Caco-2 (cell line): ENCODE measurements at regions not wholly inside any gene's neighbourhood (a gene's known extent, or its start where the extent isn't known, plus 50 kb on each side); places are given as distances from the start of the nearest gene placed in this dataset.

Source experiments
- BruUV-seq: library from RNA; stranded (reverse); fragments of 400-500 nt; replicated peaks from 2 replicates; lab custom pipeline; 2021; lab: Mats Ljungman, UMichigan
- CTCF ChIA-PET: fragments of 300-600 bp; sonication (Branson Sonifier 250); formaldehyde crosslinking; loops from one replicate; lab custom pipeline; 2022; ENCODE audit warnings: antibody characterized with exemption; lab: Charles Lee
- POLR2A ChIA-PET: fragments of 300-600 bp; sonication (Branson Sonifier 250); formaldehyde crosslinking; loops from one replicate; lab custom pipeline; 2022; ENCODE audit warnings: antibody characterized with exemption; lab: Charles Lee
- DNase-seq, 2 experiments: peaks; one replicate each; pipeline versions ENCODE4 v3.0.0 to v3.0.0-alpha.2; 2020 to 2022
- H3K27me3 ChIP-seq: replicated peaks from 2 replicates; pipeline ENCODE4 v1.6.0; 2011; ENCODE audit warnings: low read length; ENCODE audit not compliant: control insufficient read depth, insufficient read depth
- H3K36me3 ChIP-seq: 2 replicates; pipeline ENCODE4 v1.5.1; 2011; ENCODE audit warnings: low read length; ENCODE audit not compliant: control insufficient read depth, insufficient read depth
- H3K4me1 ChIP-seq: fragments of 250-450 bp; sonication (Bioruptor Pico); 2 replicates; pipeline ENCODE4 v1.5.1; 2020; ENCODE audit warnings: mild to moderate bottlenecking
- H3K4me3 ChIP-seq: 2 replicates; pipeline ENCODE4 v1.5.1; 2011; ENCODE audit warnings: low read depth, mild to moderate bottlenecking, control low read depth, low read length
- H3K9me3 ChIP-seq: fragments of 250-450 bp; sonication (Bioruptor Pico); 2 replicates; pipeline ENCODE4 v1.5.1; 2020; ENCODE audit warnings: mild to moderate bottlenecking, moderate library complexity
- H3K27ac Mint-ChIP-seq: one replicate; pipeline ENCODE4 v1.8.0; 2022; ENCODE audit warnings: mixed read lengths; ENCODE audit not compliant: unreplicated experiment
- H3K27me3 Mint-ChIP-seq: one replicate; pipeline ENCODE4 v1.8.0; 2022; ENCODE audit warnings: mixed read lengths; ENCODE audit not compliant: insufficient read depth, unreplicated experiment
- H3K36me3 Mint-ChIP-seq: one replicate; pipeline ENCODE4 v1.8.0; 2022; ENCODE audit warnings: mild to moderate bottlenecking, mixed read lengths; ENCODE audit not compliant: insufficient read depth, unreplicated experiment
- H3K4me1 Mint-ChIP-seq: one replicate; pipeline ENCODE4 v1.8.0; 2022; ENCODE audit warnings: low read depth, mixed read lengths; ENCODE audit not compliant: unreplicated experiment
- H3K4me3 Mint-ChIP-seq: one replicate; pipeline ENCODE4 v1.8.0; 2022; ENCODE audit warnings: mild to moderate bottlenecking, moderate library complexity, mixed read lengths; ENCODE audit not compliant: unreplicated experiment
- H3K9me3 Mint-ChIP-seq: one replicate; pipeline ENCODE4 v1.8.0; 2022; ENCODE audit warnings: mixed read lengths; ENCODE audit not compliant: unreplicated experiment
- CTCF ChIP-seq, 2 experiments: fragments of 200-600 bp in 1 of 2; IDR thresholded peaks; 1 replicate in 1 of 2; 2 replicates in 1 of 2; pipeline versions ENCODE4 v1.5.1 to v1.8.0; 2011 to 2022; ENCODE audit warnings: antibody characterized with exemption in 1 of 2, control low read depth in 1 of 2, inconsistent platforms in 1 of 2, low read depth in 1 of 2, low read length in 1 of 2, mild to moderate bottlenecking in 1 of 2, moderate library complexity in 1 of 2; ENCODE audit not compliant: insufficient read depth in 1 of 2, severe bottlenecking in 1 of 2, unreplicated experiment in 1 of 2
- intact Hi-C: fragments of 100-400 bp; cut with micrococcal nuclease; formaldehyde crosslinking; loops from one replicate; pipeline ENCODE4 v1.10.0; 2022; ENCODE audit not compliant: unreplicated experiment

GRCh38 chr4:79088946-79089691 is 149.9 kb upstream of the PAQR3 start:
- Mint-ChIP-seq H3K27ac (no peak overlapping the region), H3K9me3 (peaks cover 6% of the 10 kb centered on the region), H3K4me1 (no peaks in the 10 kb centered on the region), H3K4me3 (no peak overlapping the region), H3K36me3 (no peaks in the 10 kb centered on the region), H3K27me3 (peaks cover 12% of the 10 kb centered on the region)
- no TSS peak for BruUV-seq
- Histone ChIP-seq H3K4me3 (no peak overlapping the region), H3K36me3 (no peaks in the 10 kb centered on the region), H3K9me3 (no peaks in the 10 kb centered on the region), H3K27me3 (no peaks in the 10 kb centered on the region), H3K4me1 (no peaks in the 10 kb centered on the region)
- DNase-seq, result no peak
- POLR2A ChIA-PET, result no interaction called here
- no peak for TF ChIP-seq CTCF (IDR thresholded peaks at IDR 0.05; ENCODE audit: insufficient read depth in 1 of 2, low read depth in 1 of 2, low read length in 1 of 2, severe bottlenecking in 1 of 2, unreplicated experiment in 1 of 2)
- CTCF ChIA-PET, result no interaction called here
- intact Hi-C loops, result no loop called here

- ChIA-PET CTCF (no interaction called here), POLR2A (no interaction called here)
- DNase-seq, result no peak
- H3K27ac Mint-ChIP-seq, result no peak overlapping the region
- Histone ChIP-seq H3K27me3 (no peaks in the 10 kb centered on the region), H3K4me3 (no peak overlapping the region), H3K4me1 (no peaks in the 10 kb centered on the region), H3K9me3 (0 out of 2 replicates have a peak, but pooled peaks cover under 1% of the 10 kb centered on the region), H3K36me3 (no peaks in the 10 kb centered on the region)
- no peak overlapping the region for H3K4me3 Mint-ChIP-seq
- BruUV-seq, result no TSS peak
- H3K27me3 Mint-ChIP-seq, result peaks cover 7% of the 10 kb centered on the region
- no peaks in the 10 kb centered on the region for H3K36me3 Mint-ChIP-seq
- TF ChIP-seq CTCF (IDR thresholded peaks at IDR 0.05; ENCODE audit: insufficient read depth in 1 of 2, low read depth in 1 of 2, low read length in 1 of 2, severe bottlenecking in 1 of 2, unreplicated experiment in 1 of 2), result no peak
- H3K4me1 Mint-ChIP-seq, result no peaks in the 10 kb centered on the region
- H3K9me3 Mint-ChIP-seq, result peaks cover 19% of the 10 kb centered on the region
- intact Hi-C loops, result no loop called here
These were observed 147.8 kb upstream of the PAQR3 start for GRCh38 chr4:79087071-79087470.

GRCh38 chr4:79083406-79084010 is 144.3 kb upstream of the PAQR3 start:
- H3K4me3 Mint-ChIP-seq, result no peak overlapping the region
- Histone ChIP-seq H3K27me3 (no peaks in the 10 kb centered on the region), H3K36me3 (no peaks in the 10 kb centered on the region), H3K9me3 (peaks cover 9% of the 10 kb centered on the region; the same call in 1 of the 2 replicates), H3K4me3 (no peak overlapping the region), H3K4me1 (no peaks in the 10 kb centered on the region)
- no peak for DNase-seq
- no TSS peak for BruUV-seq
- ChIA-PET CTCF (no interaction called here), POLR2A (no interaction called here)
- H3K27ac Mint-ChIP-seq, result no peak overlapping the region
- TF ChIP-seq CTCF (IDR thresholded peaks at IDR 0.05; ENCODE audit: insufficient read depth in 1 of 2, low read depth in 1 of 2, low read length in 1 of 2, severe bottlenecking in 1 of 2, unreplicated experiment in 1 of 2), result no peak
- intact Hi-C loops, result no loop called here
- H3K4me1 Mint-ChIP-seq, result no peaks in the 10 kb centered on the region
- no peaks in the 10 kb centered on the region for H3K36me3 Mint-ChIP-seq
- H3K9me3 Mint-ChIP-seq, result peaks cover 25% of the 10 kb centered on the region
- H3K27me3 Mint-ChIP-seq, result peaks cover 7% of the 10 kb centered on the region
